ENCODE measurements at regions not wholly inside any gene's neighbourhood (a gene's known extent, or its start where the extent isn't known, plus 50 kb on each side); places are given as distances from the start of the nearest gene placed in this dataset.

- Histone ChIP-seq H3K36me3 (replicated peaks in 1 of 2; ENCODE audit: insufficient read depth in 1 of 2, low read depth in 2 of 2) (no peaks in the 10 kb centered on the region), H3K9me3 (peaks cover 0 to 6% (median 0%) of the 10 kb centered on the region in 3 donors), H3K4me3 (no peak overlapping the region), H3K4me1 (no peaks in the 10 kb centered on the region), H3K27ac (no peak overlapping the region), H3K27me3 (no peaks in the 10 kb centered on the region)
- ATAC-seq (no peak), DNase-seq (no peak)
- intact Hi-C loops (cut with DNase I) = no loop called here
- WGBS, 2 donors = 70 to 78% methylated on average over 17 of the region's 17 CpGs
- TF ChIP-seq CTCF (IDR thresholded peaks at IDR 0.05) = no peak
- no peak for TF ChIP-seq POLR2A (IDR thresholded peaks at IDR 0.05)
Measured at GRCh38 chr2:239765076-239765845, 259.9 kb downstream of the NDUFA10 start.

GRCh38 chr2:239763433-239764097, 261.6 kb downstream of the NDUFA10 start:
- intact Hi-C loops (cut with DNase I) = no loop called here
- Histone ChIP-seq H3K4me1 (no peaks in the 10 kb centered on the region), H3K27me3 (no peaks in the 10 kb centered on the region), H3K27ac (no peak overlapping the region), H3K4me3 (no peak overlapping the region), H3K36me3 (replicated peaks in 1 of 2; ENCODE audit: insufficient read depth in 1 of 2, low read depth in 2 of 2) (no peaks in the 10 kb centered on the region), H3K9me3 (peaks cover 0 to 8% (median 0%) of the 10 kb centered on the region in 3 donors)
- ATAC-seq (no peak), DNase-seq (no peak)
- TF ChIP-seq CTCF (IDR thresholded peaks at IDR 0.05) = no peak
- TF ChIP-seq POLR2A (IDR thresholded peaks at IDR 0.05) = no peak
- WGBS, 2 donors = 64 to 76% methylated on average over 9 to 13 of the region's 13 CpGs

- TF ChIP-seq POLR2A (IDR thresholded peaks at IDR 0.05) (no peak), CTCF (IDR thresholded peaks at IDR 0.05) (no peak)
- Histone ChIP-seq H3K27me3 (no peaks in the 10 kb centered on the region), H3K9me3 (peaks cover 0 to 8% (median 0%) of the 10 kb centered on the region in 3 donors), H3K27ac (no peak overlapping the region), H3K36me3 (replicated peaks in 1 of 2; ENCODE audit: insufficient read depth in 1 of 2, low read depth in 2 of 2) (no peaks in the 10 kb centered on the region), H3K4me1 (no peaks in the 10 kb centered on the region), H3K4me3 (no peak overlapping the region)
- DNase-seq = no peak
- WGBS, 2 donors = 73 to 77% methylated on average over 13 to 14 of the region's 14 CpGs
- intact Hi-C loops (cut with DNase I) = no loop called here
- no peak for ATAC-seq
Measured at GRCh38 chr2:239762655-239763269, 262.4 kb downstream of the NDUFA10 start.

GRCh38 chr2:239762106-239762505, 263.0 kb downstream of the NDUFA10 start:
- H3K9me3 ChIP-seq = peaks cover 0 to 8% (median 0%) of the 10 kb centered on the region in 3 donors
- intact Hi-C loops (cut with DNase I) = no loop called here
- no peaks in the 10 kb centered on the region for H3K27me3 ChIP-seq
- TF ChIP-seq POLR2A (IDR thresholded peaks at IDR 0.05) = no peak
- TF ChIP-seq CTCF (IDR thresholded peaks at IDR 0.05) = no peak
- whole genome bisulfite sequencing, 2 donors = 80 to 86% methylated on average over 1 to 2 of the region's 2 CpGs
- no peaks in the 10 kb centered on the region for H3K36me3 ChIP-seq (replicated peaks in 1 of 2; ENCODE audit: insufficient read depth in 1 of 2, low read depth in 2 of 2)
- H3K4me3 ChIP-seq = no peak overlapping the region
- no peak overlapping the region for H3K27ac ChIP-seq
- no peak for ATAC-seq
- no peaks in the 10 kb centered on the region for H3K4me1 ChIP-seq
- DNase-seq = no peak
